ENCODE measurements at regions not wholly inside any gene's neighbourhood (a gene's known extent, or its start where the extent isn't known, plus 50 kb on each side); places are given as distances from the start of the nearest gene placed in this dataset.
A peak's percentile ranks its signal among the peaks of the same experiment; 100 is the strongest.

GRCh38 chr3:168285506-168285905 is 189.8 kb upstream of the GOLIM4 start:
- DNase-seq = no peak

GRCh38 chr3:168284728-168285127 is 189.0 kb upstream of the GOLIM4 start:
- DNase-seq = no peak

GRCh38 chr3:168275662-168276061 is 179.9 kb upstream of the GOLIM4 start:
- DNase-seq = no peak

- DNase-seq = peak; percentile 2
Observed at GRCh38 chr3:168273917-168274316, 178.2 kb upstream of the GOLIM4 start.

- no peak for DNase-seq
Observed at GRCh38 chr3:168273036-168273435, 177.3 kb upstream of the GOLIM4 start.

GRCh38 chr3:168272343-168272985 is 176.7 kb upstream of the GOLIM4 start:
- no peak for DNase-seq

- DNase-seq = no peak
Observed at GRCh38 chr3:168271932-168272331, 176.2 kb upstream of the GOLIM4 start.

GRCh38 chr3:168269001-168269400 is 173.3 kb upstream of the GOLIM4 start:
- no peak for DNase-seq

- DNase-seq = no peak
Observed at GRCh38 chr3:168267179-168267578, 171.5 kb upstream of the GOLIM4 start.

GRCh38 chr3:168266335-168266734 is 170.6 kb upstream of the GOLIM4 start:
- no peak for DNase-seq

- no peak for DNase-seq
Observed at GRCh38 chr3:168262887-168263286, 167.2 kb upstream of the GOLIM4 start.

- no peak for DNase-seq
Observed at GRCh38 chr3:168260859-168261258, 165.1 kb upstream of the GOLIM4 start.

- no peak for DNase-seq
Observed at GRCh38 chr3:168251371-168251770, 155.6 kb upstream of the GOLIM4 start.

GRCh38 chr3:168250415-168250861 is 154.7 kb upstream of the GOLIM4 start:
- peak; percentile 6 for DNase-seq

- peak; percentile 59 for DNase-seq
Observed at GRCh38 chr3:168249550-168250414, 154.1 kb upstream of the GOLIM4 start.

GRCh38 chr3:168249205-168249549 is 153.5 kb upstream of the GOLIM4 start:
- peak; percentile 25 for DNase-seq

GRCh38 chr3:168248383-168249204 is 152.9 kb upstream of the GOLIM4 start:
- DNase-seq = peak; percentile 42

- no peak for DNase-seq
Observed at GRCh38 chr3:168241156-168241555, 145.4 kb upstream of the GOLIM4 start.

GRCh38 chr3:168239287-168239686 is 143.6 kb upstream of the GOLIM4 start:
- no peak for DNase-seq

GRCh38 chr3:168233001-168233400 is 137.3 kb upstream of the GOLIM4 start:
- no peak for DNase-seq

GRCh38 chr3:168223085-168223484 is 127.4 kb upstream of the GOLIM4 start:
- no peak for DNase-seq

GRCh38 chr3:168220556-168220955 is 124.8 kb upstream of the GOLIM4 start:
- DNase-seq = no peak

- DNase-seq = no peak
Observed at GRCh38 chr3:168219530-168219929, 123.8 kb upstream of the GOLIM4 start.
